ENCODE measurements at regions not wholly inside any gene's neighbourhood (a gene's known extent, or its start where the extent isn't known, plus 50 kb on each side); places are given as distances from the start of the nearest gene placed in this dataset.

DNA sequence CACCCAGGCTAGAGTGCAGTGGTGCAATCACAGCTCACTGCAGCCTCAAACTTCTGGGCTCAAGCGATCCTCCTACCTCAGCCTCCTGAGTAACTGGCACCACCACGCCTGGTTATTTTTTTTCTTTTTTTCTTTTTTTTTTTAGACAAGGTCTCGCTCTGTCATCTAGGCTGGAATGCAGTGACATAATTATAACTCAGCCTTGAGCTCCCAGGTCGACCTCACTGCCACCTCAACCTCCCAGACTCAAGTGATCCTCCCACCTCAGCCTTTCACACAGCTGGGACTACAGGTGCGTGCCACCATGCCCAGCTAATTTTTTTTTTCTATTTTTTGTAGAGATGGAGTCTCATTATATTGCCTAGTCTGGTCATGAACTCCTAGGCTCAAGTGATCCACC, 66.9 kb upstream of the ECE1 start:
- TF ChIP-seq, protein P1, sequence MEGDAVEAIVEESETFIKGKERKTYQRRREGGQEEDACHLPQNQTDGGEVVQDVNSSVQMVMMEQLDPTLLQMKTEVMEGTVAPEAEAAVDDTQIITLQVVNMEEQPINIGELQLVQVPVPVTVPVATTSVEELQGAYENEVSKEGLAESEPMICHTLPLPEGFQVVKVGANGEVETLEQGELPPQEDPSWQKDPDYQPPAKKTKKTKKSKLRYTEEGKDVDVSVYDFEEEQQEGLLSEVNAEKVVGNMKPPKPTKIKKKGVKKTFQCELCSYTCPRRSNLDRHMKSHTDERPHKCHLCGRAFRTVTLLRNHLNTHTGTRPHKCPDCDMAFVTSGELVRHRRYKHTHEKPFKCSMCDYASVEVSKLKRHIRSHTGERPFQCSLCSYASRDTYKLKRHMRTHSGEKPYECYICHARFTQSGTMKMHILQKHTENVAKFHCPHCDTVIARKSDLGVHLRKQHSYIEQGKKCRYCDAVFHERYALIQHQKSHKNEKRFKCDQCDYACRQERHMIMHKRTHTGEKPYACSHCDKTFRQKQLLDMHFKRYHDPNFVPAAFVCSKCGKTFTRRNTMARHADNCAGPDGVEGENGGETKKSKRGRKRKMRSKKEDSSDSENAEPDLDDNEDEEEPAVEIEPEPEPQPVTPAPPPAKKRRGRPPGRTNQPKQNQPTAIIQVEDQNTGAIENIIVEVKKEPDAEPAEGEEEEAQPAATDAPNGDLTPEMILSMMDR (IDR thresholded peaks at IDR 0.05) = no peak
- no peak for TF ChIP-seq POLR2A (IDR thresholded peaks at IDR 0.05)
- no peak for TF ChIP-seq EP300 (IDR thresholded peaks at IDR 0.05)
- no peak for TF ChIP-seq POLR2AphosphoS5 (IDR thresholded peaks at IDR 0.05)
